Neuronal stem cell (in vitro differentiated cells): ENCODE measurements at regions not wholly inside any gene's neighbourhood (a gene's known extent, or its start where the extent isn't known, plus 50 kb on each side); places are given as distances from the start of the nearest gene placed in this dataset.

Source experiments
- DNase-seq: peaks from one replicate; pipeline ENCODE4 v3.0.0-alpha.2; 2013; ENCODE audit warnings: low spot score
- H2AFZ ChIP-seq: one replicate; pipeline ENCODE4 v1.6.1; 2013; ENCODE audit warnings: mild to moderate bottlenecking, low read length, inconsistent platforms
- H2AK5ac ChIP-seq: 2 replicates; pipeline ENCODE4 v1.6.1; 2013; ENCODE audit warnings: low read depth, mild to moderate bottlenecking, inconsistent platforms, low read length, moderate library complexity, mixed read lengths
- H2BK120ac ChIP-seq: 2 replicates; pipeline ENCODE4 v1.6.1; 2013; ENCODE audit warnings: low read depth, mild to moderate bottlenecking, inconsistent platforms, low read length, moderate library complexity, mixed read lengths
- H2BK12ac ChIP-seq: one replicate; pipeline ENCODE4 v1.6.1; 2013; ENCODE audit warnings: low read length, inconsistent platforms
- H2BK15ac ChIP-seq: 2 replicates; pipeline ENCODE4 v1.6.1; 2013; ENCODE audit warnings: mild to moderate bottlenecking, low read length, inconsistent platforms, mixed read lengths
- H2BK5ac ChIP-seq: one replicate; pipeline ENCODE4 v1.6.1; 2013; ENCODE audit warnings: inconsistent platforms, mild to moderate bottlenecking, low read length, moderate library complexity
- H3K14ac ChIP-seq: one replicate; pipeline ENCODE4 v1.6.1; 2013; ENCODE audit warnings: low read length, inconsistent platforms
- H3K18ac ChIP-seq: 2 replicates; pipeline ENCODE4 v1.6.1; 2013; ENCODE audit warnings: low read length, inconsistent platforms
- H3K23ac ChIP-seq: 2 replicates; pipeline ENCODE4 v1.6.1; 2013; ENCODE audit warnings: low read depth, mild to moderate bottlenecking, mixed read lengths, low read length, inconsistent platforms; ENCODE audit not compliant: poor library complexity
- H3K27ac ChIP-seq: replicated peaks from 3 replicates; pipeline ENCODE4 v1.5.1; 2013; ENCODE audit warnings: low read length, inconsistent platforms
- H3K27me3 ChIP-seq, 3 experiments: 2 replicates each; pipeline ENCODE4 v1.6.1; 2013; ENCODE audit warnings: low read length in 3 of 3, mild to moderate bottlenecking in 2 of 3, inconsistent platforms in 1 of 3, low read depth in 1 of 3, mixed read lengths in 1 of 3, moderate library complexity in 1 of 3; ENCODE audit not compliant: control insufficient read depth in 3 of 3, insufficient read depth in 3 of 3
- H3K36me3 ChIP-seq, 2 donors: replicated peaks in 1 of 2; 2 replicates each; pipeline ENCODE4 v1.6.1; 2013; ENCODE audit warnings: low read length in 2 of 2; ENCODE audit not compliant: control insufficient read depth in 2 of 2, insufficient read depth in 2 of 2
- H3K4ac ChIP-seq: 2 replicates; pipeline ENCODE4 v1.6.1; 2013; ENCODE audit warnings: inconsistent platforms, mild to moderate bottlenecking, low read length, moderate library complexity
- H3K4me1 ChIP-seq, 2 donors: 1 replicate in 1 of 2; 2 replicates in 1 of 2; pipeline ENCODE4 v1.6.1; 2013; ENCODE audit warnings: low read length in 2 of 2, low read depth in 1 of 2; ENCODE audit not compliant: control insufficient read depth in 2 of 2, insufficient read depth in 1 of 2
- H3K4me2 ChIP-seq: one replicate; pipeline ENCODE4 v1.6.1; 2013; ENCODE audit warnings: mild to moderate bottlenecking, low read length, inconsistent platforms; ENCODE audit not compliant: insufficient read depth, poor library complexity, severe bottlenecking
- H3K4me3 ChIP-seq, 2 donors: 2 replicates each; pipeline ENCODE4 v1.5.1; 2013; ENCODE audit warnings: low read length in 2 of 2, mild to moderate bottlenecking in 2 of 2, inconsistent platforms in 1 of 2, moderate library complexity in 1 of 2
- H3K79me1 ChIP-seq: one replicate; pipeline ENCODE4 v1.6.1; 2013; ENCODE audit warnings: low read depth, mild to moderate bottlenecking, inconsistent platforms, low read length, moderate library complexity
- H3K9ac ChIP-seq: one replicate; pipeline ENCODE4 v1.6.1; 2013; ENCODE audit warnings: mild to moderate bottlenecking, low read depth, low read length, inconsistent platforms; ENCODE audit not compliant: poor library complexity
- H3K9me3 ChIP-seq, 2 donors: replicated peaks in 1 of 2; 2 replicates each; pipeline versions ENCODE3 to v1.6.1; 2013; ENCODE audit warnings: low read length in 2 of 2, mild to moderate bottlenecking in 2 of 2, inconsistent platforms in 1 of 2, low read depth in 1 of 2, mixed read lengths in 1 of 2, moderate library complexity in 1 of 2; ENCODE audit not compliant: control insufficient read depth in 2 of 2, insufficient read depth in 1 of 2
- H4K8ac ChIP-seq: one replicate; pipeline ENCODE4 v1.6.1; 2013; ENCODE audit warnings: low read depth, mild to moderate bottlenecking, inconsistent platforms, low read length, moderate library complexity
- H4K91ac ChIP-seq: one replicate; pipeline ENCODE4 v1.6.1; 2013; ENCODE audit warnings: low read length, low read depth, mild to moderate bottlenecking, inconsistent platforms; ENCODE audit not compliant: poor library complexity
- WGBS, 2 donors: extraction: QIAGEN DNeasy Blood & Tissue Kit; methylation state at CpG; one replicate each; pipeline ENCODE4 v1.1.7; 2013; ENCODE audit warnings: missing lambda C conversion rate in 2 of 2, mixed read lengths in 1 of 2; ENCODE audit not compliant: insufficient read length in 2 of 2, insufficient replicate concordance in 1 of 2; ENCODE audit errors: extremely low coverage in 2 of 2; 5-methylcytosine and 5-hydroxymethylcytosine counted together

DNA sequence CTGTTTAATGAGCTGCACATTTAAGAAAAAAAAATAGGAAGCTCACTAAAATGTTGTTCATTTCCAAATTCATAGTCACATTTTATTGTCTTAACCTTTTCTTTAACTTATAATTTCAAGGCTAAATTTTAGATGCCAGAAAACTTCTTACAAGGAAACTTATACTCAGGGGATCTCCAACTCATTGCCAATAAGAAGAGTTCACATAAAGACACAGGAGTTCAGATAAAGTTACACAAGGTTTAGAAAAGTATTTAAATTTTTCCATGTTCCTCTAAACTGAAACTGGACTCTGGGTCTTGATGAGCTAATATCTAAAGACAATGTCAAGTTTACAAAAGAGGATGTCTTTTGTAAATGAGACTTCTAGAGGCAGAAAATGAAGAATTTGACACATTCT is 190.7 kb upstream of the KCNJ16 start:
- no peak for DNase-seq

DNA sequence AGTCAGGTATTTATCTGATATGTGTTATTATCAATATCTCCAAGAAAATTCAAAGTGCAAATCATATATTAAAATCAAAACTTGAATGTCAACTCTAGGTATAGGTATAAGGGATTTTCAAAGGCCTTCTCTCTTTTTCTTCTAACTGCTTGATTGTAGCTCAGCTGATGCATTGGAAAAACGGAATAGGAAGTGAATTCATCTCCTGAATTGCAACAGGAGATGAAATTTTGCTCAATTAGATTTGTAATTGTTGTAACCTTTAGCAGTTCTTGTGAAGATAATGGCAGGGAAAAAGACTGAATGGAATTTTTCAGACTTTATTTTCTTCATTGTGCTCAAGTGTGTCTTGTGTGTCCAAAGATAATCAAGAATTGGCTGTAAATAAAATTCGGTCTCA is 190.2 kb upstream of the KCNJ16 start:
- no peak overlapping the region for H4K8ac ChIP-seq
- H3K9me3 ChIP-seq = no peaks in the 10 kb centered on the region
- no peak overlapping the region for H2BK12ac ChIP-seq
- no peak overlapping the region for H2BK15ac ChIP-seq
- H3K4me3 ChIP-seq = no peak overlapping the region
- no peak overlapping the region for H2BK5ac ChIP-seq
- no peak overlapping the region for H3K4me2 ChIP-seq
- no peak overlapping the region for H3K27ac ChIP-seq
- no peak overlapping the region for H2AFZ ChIP-seq
- no peak overlapping the region for H3K18ac ChIP-seq
- H2AK5ac ChIP-seq = no peak overlapping the region
- no peaks in the 10 kb centered on the region for H3K27me3 ChIP-seq
- no peak overlapping the region for H4K91ac ChIP-seq
- no peaks in the 10 kb centered on the region for H3K4me1 ChIP-seq
- no peak overlapping the region for H3K23ac ChIP-seq
- no peak overlapping the region for H3K4ac ChIP-seq
- H3K79me1 ChIP-seq = no peaks in the 10 kb centered on the region
- H3K9ac ChIP-seq = no peak overlapping the region
- no peak overlapping the region for H3K14ac ChIP-seq
- H3K36me3 ChIP-seq = no peaks in the 10 kb centered on the region
- no peak overlapping the region for H2BK120ac ChIP-seq
- DNase-seq = no peak
- WGBS, 2 donors = no CpG with 5 or more reads among the region's 2 CpGs

More for the DNA sequence above, 190.7 kb upstream of the KCNJ16 start:
- Histone ChIP-seq H3K4me3 (no peak overlapping the region), H3K79me1 (no peaks in the 10 kb centered on the region), H2AK5ac (no peak overlapping the region), H2BK12ac (no peak overlapping the region), H2AFZ (no peak overlapping the region), H2BK120ac (no peak overlapping the region), H4K8ac (no peak overlapping the region), H3K9me3 (no peaks in the 10 kb centered on the region), H3K14ac (no peak overlapping the region), H3K4ac (no peak overlapping the region), H2BK15ac (no peak overlapping the region), H2BK5ac (no peak overlapping the region), H3K18ac (no peak overlapping the region), H4K91ac (no peak overlapping the region), H3K27ac (no peak overlapping the region), H3K9ac (no peak overlapping the region), H3K36me3 (no peaks in the 10 kb centered on the region), H3K27me3 (no peaks in the 10 kb centered on the region), H3K4me1 (no peaks in the 10 kb centered on the region), H3K4me2 (no peak overlapping the region), H3K23ac (no peak overlapping the region)

DNA sequence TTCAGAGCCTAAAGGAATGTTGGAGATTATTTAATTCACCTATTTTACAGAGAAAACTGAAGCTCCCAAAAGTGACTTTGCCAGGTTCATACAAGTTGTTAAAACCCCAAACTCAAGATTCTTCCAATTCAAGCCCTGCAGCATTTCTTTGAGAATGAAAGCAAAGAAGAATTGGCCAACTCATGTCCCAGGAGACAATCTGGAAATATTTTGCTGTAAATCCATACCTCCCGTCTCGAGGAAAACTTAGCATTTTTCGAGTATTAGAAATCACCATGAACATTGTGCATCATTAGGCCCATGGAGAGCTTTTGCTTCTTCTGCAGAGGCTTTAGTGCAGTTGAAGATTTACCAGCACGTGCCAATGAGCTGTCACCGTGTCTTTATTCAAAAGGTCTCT is 176.4 kb upstream of the KCNJ16 start:
- H3K9ac ChIP-seq = no peak overlapping the region
- no peak overlapping the region for H3K23ac ChIP-seq
- H3K4ac ChIP-seq = no peak overlapping the region
- H2BK12ac ChIP-seq = no peak overlapping the region
- no peaks in the 10 kb centered on the region for H3K9me3 ChIP-seq
- no CpG with 5 or more reads among the region's 5 CpGs for WGBS, 2 donors
- H2BK15ac ChIP-seq = no peak overlapping the region
- no peaks in the 10 kb centered on the region for H3K27me3 ChIP-seq
- H2BK5ac ChIP-seq = no peak overlapping the region
- no peaks in the 10 kb centered on the region for H3K36me3 ChIP-seq
- no peak overlapping the region for H3K18ac ChIP-seq
- no peaks in the 10 kb centered on the region for H3K79me1 ChIP-seq
- no peak overlapping the region for H4K8ac ChIP-seq
- H2AK5ac ChIP-seq = no peak overlapping the region
- H2AFZ ChIP-seq = no peak overlapping the region
- no peak overlapping the region for H3K4me2 ChIP-seq
- H3K14ac ChIP-seq = no peak overlapping the region
- H3K27ac ChIP-seq = no peak overlapping the region
- H4K91ac ChIP-seq = no peak overlapping the region
- no peak for DNase-seq
- no peaks in the 10 kb centered on the region for H3K4me1 ChIP-seq
- no peak overlapping the region for H2BK120ac ChIP-seq
- no peak overlapping the region for H3K4me3 ChIP-seq

DNA sequence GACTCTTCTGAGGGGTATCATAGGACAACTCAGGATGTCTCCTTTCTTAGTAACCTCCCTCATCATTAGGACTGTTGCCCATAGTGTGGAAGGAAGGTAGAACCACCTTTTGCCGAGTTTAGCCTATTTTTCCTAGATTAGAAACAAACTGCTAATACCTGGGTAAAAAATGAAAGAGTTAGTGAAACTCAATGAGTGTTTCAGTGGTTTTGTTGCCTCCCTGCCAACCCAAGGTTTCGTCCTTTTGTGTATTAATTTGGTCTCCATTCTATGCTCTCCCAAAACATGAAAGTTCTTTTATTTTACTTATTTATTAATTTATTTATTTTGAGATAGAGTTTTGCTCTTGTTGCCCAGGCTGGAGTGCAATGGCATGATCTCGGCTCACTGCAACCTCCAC is 174.9 kb upstream of the KCNJ16 start:
- no peak for DNase-seq
- H2BK120ac ChIP-seq = no peak overlapping the region
- no peak overlapping the region for H4K91ac ChIP-seq
- no peak overlapping the region for H3K4me3 ChIP-seq
- no peak overlapping the region for H3K14ac ChIP-seq
- H3K27ac ChIP-seq = no peak overlapping the region
- H2AK5ac ChIP-seq = no peak overlapping the region
- no peaks in the 10 kb centered on the region for H3K9me3 ChIP-seq
- no peaks in the 10 kb centered on the region for H3K27me3 ChIP-seq
- WGBS, 2 donors = no CpG with 5 or more reads among the region's 3 CpGs
- H4K8ac ChIP-seq = no peak overlapping the region
- no peak overlapping the region for H2BK12ac ChIP-seq
- no peaks in the 10 kb centered on the region for H3K4me1 ChIP-seq
- no peak overlapping the region for H3K4ac ChIP-seq
- H3K79me1 ChIP-seq = no peaks in the 10 kb centered on the region
- H3K18ac ChIP-seq = no peak overlapping the region
- H2AFZ ChIP-seq = no peak overlapping the region
- H3K4me2 ChIP-seq = no peak overlapping the region
- H2BK5ac ChIP-seq = no peak overlapping the region
- no peaks in the 10 kb centered on the region for H3K36me3 ChIP-seq
- no peak overlapping the region for H3K23ac ChIP-seq
- H3K9ac ChIP-seq = no peak overlapping the region
- H2BK15ac ChIP-seq = no peak overlapping the region
